Endothelial cell of umbilical vein (primary cell): ENCODE measurements at regions not wholly inside any gene's neighbourhood (a gene's known extent, or its start where the extent isn't known, plus 50 kb on each side); places are given as distances from the start of the nearest gene placed in this dataset.

Source experiments
- POLR2A ChIP-seq: IDR thresholded peaks from 2 replicates; pipeline ENCODE4 v1.6.1; 2012; ENCODE audit warnings: low read depth, mild to moderate bottlenecking, control low read depth, low read length
- TF ChIP-seq, protein P1 (sequence below), 2 donors: IDR thresholded peaks; 1 replicate in 1 of 2; 2 replicates in 1 of 2; pipeline ENCODE4 v1.5.1; 2011; ENCODE audit warnings: low read length in 2 of 2, mild to moderate bottlenecking in 2 of 2, moderate library complexity in 2 of 2, control low read depth in 1 of 2, inconsistent platforms in 1 of 2, low read depth in 1 of 2; ENCODE audit not compliant: insufficient read depth in 1 of 2; ENCODE audit errors: extremely low read depth in 1 of 2

DNA sequence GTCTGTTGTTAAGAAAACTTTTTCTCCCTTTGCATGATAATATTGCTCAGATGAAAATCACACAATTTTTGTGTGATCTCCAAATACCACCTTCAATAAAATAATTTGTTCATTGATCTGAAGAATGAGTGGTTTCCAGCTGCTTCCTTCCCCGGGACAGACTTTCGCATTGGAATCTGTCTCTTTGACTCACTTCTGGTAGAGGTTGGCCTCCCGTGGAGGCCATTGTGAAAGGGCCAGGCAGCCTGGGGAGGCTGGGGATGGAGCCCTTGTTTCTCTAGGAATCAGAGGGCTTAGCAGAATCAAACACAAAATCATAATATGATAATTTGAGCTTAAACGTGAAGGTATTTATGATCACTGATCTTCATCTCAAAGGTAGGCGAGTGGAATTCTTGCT lies 135.0 kb upstream of the ZNF536 start:
- TF ChIP-seq, protein P1, sequence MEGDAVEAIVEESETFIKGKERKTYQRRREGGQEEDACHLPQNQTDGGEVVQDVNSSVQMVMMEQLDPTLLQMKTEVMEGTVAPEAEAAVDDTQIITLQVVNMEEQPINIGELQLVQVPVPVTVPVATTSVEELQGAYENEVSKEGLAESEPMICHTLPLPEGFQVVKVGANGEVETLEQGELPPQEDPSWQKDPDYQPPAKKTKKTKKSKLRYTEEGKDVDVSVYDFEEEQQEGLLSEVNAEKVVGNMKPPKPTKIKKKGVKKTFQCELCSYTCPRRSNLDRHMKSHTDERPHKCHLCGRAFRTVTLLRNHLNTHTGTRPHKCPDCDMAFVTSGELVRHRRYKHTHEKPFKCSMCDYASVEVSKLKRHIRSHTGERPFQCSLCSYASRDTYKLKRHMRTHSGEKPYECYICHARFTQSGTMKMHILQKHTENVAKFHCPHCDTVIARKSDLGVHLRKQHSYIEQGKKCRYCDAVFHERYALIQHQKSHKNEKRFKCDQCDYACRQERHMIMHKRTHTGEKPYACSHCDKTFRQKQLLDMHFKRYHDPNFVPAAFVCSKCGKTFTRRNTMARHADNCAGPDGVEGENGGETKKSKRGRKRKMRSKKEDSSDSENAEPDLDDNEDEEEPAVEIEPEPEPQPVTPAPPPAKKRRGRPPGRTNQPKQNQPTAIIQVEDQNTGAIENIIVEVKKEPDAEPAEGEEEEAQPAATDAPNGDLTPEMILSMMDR (IDR thresholded peaks at IDR 0.05; ENCODE audit: extremely low read depth in 1 of 2, insufficient read depth in 1 of 2, low read depth in 1 of 2, low read length in 2 of 2) = no peak
- TF ChIP-seq POLR2A = no peak
